ENCODE measurements at regions not wholly inside any gene's neighbourhood (a gene's known extent, or its start where the extent isn't known, plus 50 kb on each side); places are given as distances from the start of the nearest gene placed in this dataset.
"Not testable (repeated sequence)": the region's sequence is repeated elsewhere in the genome, so short reads cannot be mapped to it uniquely, and the experiment has no call there.

DNA sequence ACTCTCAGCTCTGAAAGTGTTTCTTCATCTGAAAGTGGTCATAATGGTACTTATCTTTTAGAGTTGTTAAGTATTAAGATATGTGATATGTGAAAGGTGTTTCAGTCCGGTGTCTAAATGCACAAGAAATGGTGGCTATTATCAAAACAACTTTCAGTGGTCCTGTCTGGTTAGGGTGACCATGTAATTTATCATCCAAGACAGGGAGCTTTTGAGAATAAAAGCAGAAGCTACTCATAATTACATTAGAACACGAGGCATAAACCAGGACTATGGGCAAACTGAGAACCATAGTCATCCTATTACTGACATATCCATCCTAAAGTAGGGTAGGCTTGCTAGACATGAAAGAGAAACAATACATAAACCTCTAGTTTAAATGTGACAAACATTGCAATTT, 418.1 kb upstream of the SEMA6A start:
- DNase-seq: no peak

- no peak for DNase-seq
Observed at GRCh38 chr5:116989995-116990394, 415.4 kb upstream of the SEMA6A start.

- DNase-seq: no peak
Observed at GRCh38 chr5:116982035-116982434, 407.4 kb upstream of the SEMA6A start.

DNA sequence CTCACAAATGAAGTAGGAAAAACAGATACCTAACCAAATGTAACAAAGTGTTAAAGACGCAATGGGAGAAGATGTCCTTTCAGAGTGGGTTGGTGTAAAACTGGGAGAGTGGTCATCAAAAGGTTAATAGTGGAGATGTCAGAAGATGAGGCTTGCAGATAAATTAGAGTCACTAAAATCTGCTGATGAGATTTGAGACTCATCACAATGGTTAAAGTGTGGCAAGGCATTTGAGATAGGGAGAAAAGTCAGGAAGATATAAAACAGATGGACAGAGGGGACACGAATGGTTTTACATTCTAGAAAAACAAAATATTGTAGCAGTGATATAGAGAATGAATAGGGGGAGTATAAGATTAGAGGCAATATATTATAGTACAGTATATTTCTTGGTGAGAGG, 406.0 kb upstream of the SEMA6A start:
- no peak for DNase-seq

GRCh38 chr5:116976767-116977166, 402.1 kb upstream of the SEMA6A start:
- no peak for DNase-seq

DNA sequence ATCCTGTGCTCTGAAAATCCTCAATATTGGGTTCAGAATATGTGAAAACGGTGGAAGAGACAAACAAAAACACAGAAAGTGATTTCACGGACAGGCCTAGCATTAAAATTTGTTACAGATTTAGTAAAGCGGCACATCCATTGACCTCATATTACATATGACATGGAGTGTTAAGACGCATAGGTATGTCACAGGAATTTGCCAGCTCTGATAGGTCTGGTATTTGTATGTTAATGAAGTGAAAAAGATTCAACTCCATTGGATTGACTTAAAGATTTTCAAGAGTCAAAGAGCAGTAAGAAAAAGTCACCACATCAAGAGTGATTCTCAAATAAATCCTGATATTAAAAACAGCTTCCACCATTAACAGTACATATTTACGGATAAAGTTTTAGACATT, 396.5 kb upstream of the SEMA6A start:
- DNase-seq: no peak

- DNase-seq: no peak
Observed at GRCh38 chr5:116970318-116970717, 395.7 kb upstream of the SEMA6A start.

DNA sequence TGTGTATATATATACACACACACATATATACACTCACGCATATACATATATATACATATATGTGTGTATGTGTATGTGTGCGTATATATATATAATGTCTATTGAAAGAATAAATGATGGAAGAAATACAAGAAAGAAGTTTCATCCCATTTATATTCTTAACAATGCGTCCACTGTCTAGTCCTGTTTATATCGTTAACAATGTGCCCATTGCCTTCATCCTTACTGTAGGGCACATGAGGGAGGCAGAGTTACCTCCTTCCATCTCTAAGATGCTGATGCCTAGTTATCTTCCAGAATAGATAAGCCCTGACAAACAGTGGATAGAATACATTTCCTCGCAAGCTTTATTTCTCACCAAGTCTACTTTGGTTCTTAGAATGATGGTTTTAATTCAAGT, 389.8 kb upstream of the SEMA6A start:
- DNase-seq: no peak

- no peak for DNase-seq
Observed at GRCh38 chr5:116961021-116961420, 386.4 kb upstream of the SEMA6A start.

- no peak for DNase-seq
Observed at GRCh38 chr5:116959843-116960242, 385.2 kb upstream of the SEMA6A start.

DNA sequence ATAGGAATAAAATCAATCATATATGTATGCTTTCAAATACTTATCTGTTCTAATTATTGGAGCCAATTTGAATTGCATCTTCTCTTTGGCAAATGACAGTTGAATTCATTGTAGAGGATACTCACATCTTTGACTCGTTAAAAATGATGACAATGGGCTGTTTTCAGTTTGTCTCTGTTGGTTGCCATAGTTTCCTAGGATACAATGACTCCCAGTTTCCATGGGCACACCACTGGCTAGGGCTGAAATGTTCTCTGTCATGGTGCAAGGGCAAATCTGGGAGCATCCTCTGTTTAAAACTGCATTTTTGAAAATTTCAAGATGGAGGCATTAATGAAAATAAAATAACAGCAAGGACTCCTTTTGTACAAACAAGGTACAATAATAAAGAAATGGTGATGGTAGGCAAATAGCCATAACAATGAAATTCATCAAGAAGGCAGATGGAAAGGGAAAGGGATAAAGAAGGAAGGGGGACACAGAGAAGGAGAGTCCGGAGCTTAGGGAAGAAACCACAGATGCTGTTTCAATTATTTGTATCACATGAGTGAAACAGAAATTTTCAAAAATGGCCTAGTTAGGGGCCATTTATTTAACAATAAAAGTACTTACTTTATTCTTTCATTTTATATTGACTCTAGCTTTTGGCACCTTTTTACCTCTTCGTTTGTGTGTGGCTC, 378.8 kb upstream of the SEMA6A start:
- no peak for DNase-seq

- DNase-seq: no peak
Observed at GRCh38 chr5:116951219-116951618, 376.6 kb upstream of the SEMA6A start.

- DNase-seq: peak; percentile 56
Observed at GRCh38 chr5:116947691-116948528, 373.3 kb upstream of the SEMA6A start.

GRCh38 chr5:116945613-116946382, 371.2 kb upstream of the SEMA6A start:
- not testable (repeated sequence) for DNase-seq

DNA sequence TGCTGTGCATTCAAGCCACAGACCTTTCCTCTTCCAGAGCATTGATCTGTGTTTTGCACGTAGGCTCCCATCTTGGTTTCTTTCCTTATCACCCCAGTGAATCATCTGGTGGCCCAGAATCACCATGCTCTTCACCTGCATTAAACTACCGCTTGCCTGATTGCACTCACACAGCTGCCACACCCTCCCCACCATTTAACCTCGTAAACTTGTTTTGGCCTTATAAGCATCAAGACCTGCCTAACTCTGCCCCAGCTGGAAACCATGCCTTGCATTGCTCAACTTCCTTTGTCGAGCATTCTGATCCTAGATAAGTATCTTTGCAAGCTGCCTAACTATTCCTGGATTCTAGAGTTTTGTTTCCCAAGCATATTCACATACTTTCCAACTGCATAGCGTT, 369.6 kb upstream of the SEMA6A start:
- DNase-seq: no peak

- no peak for DNase-seq
Observed at GRCh38 chr5:116942622-116943021, 368.0 kb upstream of the SEMA6A start.

- no peak for DNase-seq
Observed at GRCh38 chr5:116939641-116940040, 365.0 kb upstream of the SEMA6A start.

- no peak for DNase-seq
Observed at GRCh38 chr5:116938488-116938887, 363.9 kb upstream of the SEMA6A start.

DNA sequence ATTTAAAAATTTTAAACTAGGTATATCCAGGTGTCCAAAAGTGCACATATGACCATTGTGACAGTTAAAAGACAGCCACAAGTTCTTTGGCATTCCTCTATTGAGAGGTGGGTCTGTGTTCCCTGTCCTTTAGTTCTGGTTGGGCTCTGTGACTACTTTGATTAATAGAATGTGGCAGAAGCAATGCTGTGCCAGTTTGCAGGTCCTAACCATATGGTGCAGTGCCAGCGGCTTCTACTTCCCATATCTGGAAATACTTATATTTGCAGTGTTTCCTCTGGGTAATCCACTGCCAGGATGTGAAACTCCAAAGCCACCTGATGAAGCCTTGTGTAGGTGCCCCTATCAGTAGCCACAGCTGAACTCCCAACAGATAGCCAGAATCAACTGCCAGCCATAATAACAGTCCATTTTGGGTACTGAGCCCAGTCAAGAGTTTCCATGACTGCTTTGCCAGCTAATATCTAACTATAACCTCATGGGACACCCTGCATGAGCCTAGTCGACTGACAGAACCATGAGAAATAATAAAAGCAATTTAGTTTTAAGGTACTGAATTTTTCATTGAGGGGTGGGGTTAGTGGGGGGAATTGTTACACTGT, 361.0 kb upstream of the SEMA6A start:
- no peak for DNase-seq

DNA sequence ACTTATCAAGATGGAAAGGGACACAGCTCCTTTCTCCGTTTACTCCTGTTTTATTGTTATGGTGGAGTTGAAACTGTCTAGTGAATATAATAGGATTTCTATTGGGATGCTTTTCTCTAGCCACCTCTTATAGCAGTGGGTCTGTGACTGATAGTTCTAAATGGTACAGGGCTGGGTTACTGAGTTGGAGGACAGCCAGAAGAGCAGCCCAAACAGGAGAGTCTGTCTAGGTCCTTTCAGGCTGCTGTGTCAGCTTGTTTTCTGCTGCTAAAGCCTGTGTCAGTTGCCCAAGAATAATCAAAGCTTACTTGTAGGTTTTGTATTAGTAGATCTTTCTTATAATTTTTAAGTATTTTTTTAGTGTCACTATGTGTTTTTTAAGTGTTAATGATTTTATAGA, 356.0 kb upstream of the SEMA6A start:
- no peak for DNase-seq

GRCh38 chr5:116923344-116923743, 348.7 kb upstream of the SEMA6A start:
- DNase-seq: no peak

GRCh38 chr5:116922532-116922931, 347.9 kb upstream of the SEMA6A start:
- DNase-seq: no peak

DNA sequence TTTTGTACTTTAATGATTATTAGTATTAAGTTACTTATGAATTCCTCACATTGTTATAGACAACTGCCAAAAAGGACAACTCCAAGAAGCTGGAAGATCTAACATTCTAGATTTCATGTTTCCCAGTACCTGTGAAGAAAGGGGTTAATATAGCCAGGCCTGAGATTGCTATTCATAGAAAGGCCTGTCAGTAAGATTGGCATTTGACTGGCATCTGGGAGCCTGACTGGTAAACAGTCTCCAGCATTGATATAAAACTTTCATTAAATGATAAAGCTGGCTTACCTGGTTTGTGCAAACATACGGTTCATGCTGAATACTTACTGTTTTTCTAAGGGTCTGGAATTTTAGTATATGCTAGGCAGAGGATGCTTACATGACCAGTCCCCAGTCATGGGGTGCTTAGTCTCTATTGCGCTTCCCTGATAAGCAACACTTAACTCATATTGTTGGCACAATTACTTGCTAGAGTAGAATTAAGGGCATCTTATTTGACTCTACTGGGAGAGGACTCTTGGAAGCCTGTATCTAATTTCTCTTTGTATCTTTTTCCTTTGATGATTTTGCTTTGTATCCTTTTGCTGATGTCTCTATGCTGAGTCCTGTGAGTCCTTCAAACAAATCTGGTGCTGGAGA, 340.4 kb upstream of the SEMA6A start:
- DNase-seq: no peak
